Right renal pelvis (tissue), 4 donors: ENCODE measurements at regions not wholly inside any gene's neighbourhood (a gene's known extent, or its start where the extent isn't known, plus 50 kb on each side); places are given as distances from the start of the nearest gene placed in this dataset.
"Not testable (repeated sequence)": the region's sequence is repeated elsewhere in the genome, so short reads cannot be mapped to it uniquely, and the experiment has no call there.

Source experiments
- DNase-seq, 4 donors: peaks; one replicate each; pipeline ENCODE4 v3.0.0-alpha.2; 2013; ENCODE audit warnings: low read depth in 4 of 4, low spot score in 3 of 4, missing footprints in 1 of 4

- DNase-seq, result no peak
Measured at GRCh38 chr2:51918113-51918512, 886.2 kb upstream of the NRXN1 start.

GRCh38 chr2:51903728-51904127 lies 871.8 kb upstream of the NRXN1 start:
- DNase-seq, result no peak

DNA sequence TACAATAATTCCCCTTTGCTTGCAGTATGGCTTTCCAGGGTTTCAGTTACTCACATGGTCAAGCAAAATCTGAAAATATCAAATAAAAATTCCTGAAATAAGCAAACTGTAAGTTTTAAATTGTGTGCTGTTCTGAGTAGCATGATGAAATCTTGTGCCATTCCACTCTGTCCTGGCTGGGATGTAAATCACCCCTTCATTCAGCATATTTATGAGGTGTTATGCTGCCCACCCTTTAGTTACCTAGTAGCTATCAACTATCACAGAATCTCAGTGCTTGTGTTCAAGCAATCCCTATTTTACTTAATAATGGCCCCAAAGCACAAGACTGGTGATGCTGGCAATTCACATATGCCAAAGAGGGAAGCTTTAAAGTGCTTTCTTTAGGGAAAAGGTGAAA lies 867.7 kb upstream of the NRXN1 start:
- DNase-seq, result no peak

DNA sequence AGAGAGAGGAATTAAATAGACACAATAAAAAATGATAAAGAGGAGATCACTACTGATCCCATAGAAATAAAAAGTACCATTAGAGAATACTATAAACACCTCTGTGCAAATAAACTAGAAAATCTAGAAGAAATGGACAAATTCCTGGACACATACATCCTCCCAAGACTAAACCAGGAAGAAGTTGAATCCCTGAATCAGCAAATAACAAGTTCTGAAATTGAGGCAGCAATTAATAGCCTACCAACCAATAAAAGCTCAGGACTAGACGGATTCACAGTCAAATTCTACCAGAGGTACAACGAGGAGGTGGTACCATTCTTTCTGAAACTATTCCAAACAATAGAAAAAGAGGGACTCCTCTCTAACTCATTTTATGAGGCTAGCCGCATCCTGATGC lies 862.7 kb upstream of the NRXN1 start:
- DNase-seq, result not testable (repeated sequence)

- DNase-seq, result no peak
Measured at GRCh38 chr2:51888120-51888519, 856.2 kb upstream of the NRXN1 start.

GRCh38 chr2:51881673-51882072 lies 849.7 kb upstream of the NRXN1 start:
- DNase-seq, result no peak

DNA sequence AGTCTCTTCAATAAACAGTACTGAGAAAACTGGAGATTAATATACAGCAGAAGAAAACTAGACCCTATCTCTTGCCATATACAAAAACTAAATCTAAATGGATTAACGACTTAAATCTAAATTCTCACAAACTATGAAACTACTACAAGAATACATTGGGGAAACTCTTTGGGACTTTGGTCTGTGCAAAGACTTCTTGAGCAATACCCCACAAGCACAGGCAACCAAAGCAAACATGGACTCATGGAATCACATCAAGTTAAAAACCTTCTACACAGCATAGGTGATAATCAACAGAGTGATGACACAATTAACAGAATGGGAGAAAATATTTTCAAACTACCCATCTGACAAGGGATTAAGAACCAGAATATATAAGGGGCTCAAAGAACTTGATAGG lies 848.2 kb upstream of the NRXN1 start:
- no peak for DNase-seq

DNA sequence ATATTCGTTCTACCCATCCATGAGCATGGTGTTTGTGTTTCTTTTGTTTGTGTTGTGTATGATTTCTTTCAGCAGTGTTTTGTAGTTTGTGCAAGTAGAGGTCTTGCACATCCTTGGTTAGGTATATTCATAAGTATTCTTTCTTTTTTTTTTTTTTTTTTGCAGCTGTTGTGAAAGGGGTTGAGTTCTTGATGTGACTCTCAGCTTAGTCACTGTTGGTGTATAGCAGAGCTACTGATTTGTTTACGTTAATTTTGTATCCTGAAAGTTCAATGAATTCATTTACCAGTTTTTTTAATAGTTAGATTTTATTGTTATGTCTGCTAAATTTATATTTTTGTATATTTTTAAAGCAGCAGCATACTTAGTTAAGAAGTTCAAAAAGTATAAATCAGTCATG lies 834.4 kb upstream of the NRXN1 start:
- DNase-seq, result no peak

GRCh38 chr2:51859260-51859659 lies 827.3 kb upstream of the NRXN1 start:
- DNase-seq, result no peak

- DNase-seq, result no peak
Measured at GRCh38 chr2:51855683-51856082, 823.8 kb upstream of the NRXN1 start.

GRCh38 chr2:51846796-51847195 lies 814.9 kb upstream of the NRXN1 start:
- no peak for DNase-seq

DNA sequence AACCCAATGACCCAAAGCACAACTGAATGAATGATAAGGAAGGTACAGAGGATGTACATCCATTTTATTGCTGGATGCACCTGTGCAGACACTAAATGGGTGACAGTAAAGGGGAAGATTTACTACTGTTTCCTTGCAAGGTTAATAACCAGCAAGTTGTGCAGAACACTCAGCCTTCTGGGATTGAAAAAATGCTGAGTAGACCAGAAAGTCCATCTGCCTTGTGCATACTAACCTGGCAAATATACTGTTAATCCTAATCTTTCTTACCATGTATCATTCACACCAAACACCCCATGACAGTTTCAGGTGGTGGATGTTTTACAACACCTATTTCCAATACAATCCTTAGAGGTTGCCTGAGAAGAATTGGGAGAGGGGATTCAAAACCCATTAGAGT lies 814.1 kb upstream of the NRXN1 start:
- no peak for DNase-seq

DNA sequence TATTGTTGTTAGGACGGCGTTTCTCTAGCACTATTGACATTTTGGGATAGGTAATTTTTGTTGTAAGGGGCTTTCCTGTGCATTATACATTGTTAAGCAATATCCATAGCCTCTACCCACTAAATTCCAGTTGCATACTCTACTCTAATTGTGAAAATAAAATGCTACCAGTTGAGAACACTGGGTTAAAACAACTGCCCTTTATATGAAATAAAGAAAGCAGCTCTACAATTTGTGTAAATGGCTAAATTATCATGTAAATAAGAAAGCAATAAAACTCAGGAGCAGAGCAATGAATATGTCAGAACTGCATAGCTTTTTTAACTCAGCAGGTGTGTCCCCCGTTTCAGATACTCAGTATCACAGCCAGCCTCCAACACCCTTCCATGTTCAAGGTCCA lies 812.7 kb upstream of the NRXN1 start:
- DNase-seq, result no peak

GRCh38 chr2:51829477-51829876 lies 797.5 kb upstream of the NRXN1 start:
- DNase-seq, result no peak

- DNase-seq, result no peak
Measured at GRCh38 chr2:51825823-51826222, 793.9 kb upstream of the NRXN1 start.

DNA sequence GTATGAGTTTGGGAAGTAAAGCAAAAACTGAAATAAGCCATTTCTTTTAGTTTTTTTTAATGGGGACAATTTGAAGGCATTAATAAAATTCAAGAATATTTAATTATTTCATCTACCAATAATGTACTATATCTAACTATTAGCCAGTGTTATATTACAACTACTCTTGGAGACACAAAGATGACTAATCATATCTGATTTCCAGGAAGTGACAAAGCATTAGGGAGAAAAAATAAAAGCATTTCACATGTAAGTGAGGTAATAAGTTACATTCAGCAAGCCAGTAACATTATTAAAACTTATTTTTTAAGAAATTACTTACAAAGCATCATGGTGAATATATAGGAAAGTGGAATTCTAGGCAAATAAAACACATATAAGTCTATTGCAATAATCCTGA lies 781.3 kb upstream of the NRXN1 start:
- DNase-seq, result no peak

- no peak for DNase-seq
Measured at GRCh38 chr2:51812138-51812866, 780.4 kb upstream of the NRXN1 start.

GRCh38 chr2:51810197-51810596 lies 778.3 kb upstream of the NRXN1 start:
- no peak for DNase-seq

DNA sequence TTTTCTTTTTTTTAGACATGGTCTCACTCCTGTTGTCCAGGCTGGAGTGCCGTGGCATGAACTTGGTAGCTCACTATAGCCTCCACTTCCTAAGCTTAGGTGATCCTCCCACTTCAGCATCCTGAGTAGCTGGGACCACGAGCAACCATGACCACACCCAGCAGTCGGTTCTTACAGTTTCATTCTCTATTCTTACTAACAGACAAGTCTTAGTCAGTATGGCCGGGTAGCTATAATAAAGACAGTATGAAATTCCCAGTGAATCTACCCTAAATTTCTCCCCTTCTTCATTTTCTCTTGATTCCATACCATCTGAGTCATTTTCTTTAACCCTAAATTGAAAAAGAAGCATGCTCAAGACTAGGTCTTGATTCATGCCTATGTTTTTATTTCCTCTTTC lies 775.3 kb upstream of the NRXN1 start:
- DNase-seq, result no peak

DNA sequence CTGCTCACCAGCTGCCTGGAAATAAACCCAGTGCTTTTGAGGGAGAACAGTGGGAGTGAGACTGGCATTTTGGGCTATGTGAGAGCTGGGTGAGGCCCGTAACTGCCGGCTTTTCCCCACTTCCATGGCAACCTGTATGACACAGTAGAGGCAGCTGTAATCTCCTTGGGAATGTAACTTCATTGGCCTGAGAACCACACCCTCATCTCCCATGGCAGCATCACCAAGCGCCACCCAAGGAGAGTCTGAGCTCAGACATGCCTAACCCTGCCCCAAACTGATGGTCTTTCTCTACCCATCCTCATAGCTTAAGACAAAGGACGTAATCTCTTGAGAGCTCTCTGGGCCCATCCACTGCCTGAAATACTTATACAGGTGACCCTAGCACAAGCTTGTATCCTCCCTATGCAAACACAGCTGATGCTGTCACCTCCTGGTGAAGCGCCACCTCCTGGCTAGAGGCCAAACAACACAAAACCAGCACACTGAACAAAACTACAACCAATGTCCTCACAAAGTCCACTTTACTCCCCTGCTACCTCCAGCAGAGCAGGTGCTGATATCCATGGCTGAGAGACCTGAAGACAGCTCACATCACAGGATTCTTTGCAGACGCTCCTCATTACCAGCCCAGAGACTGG lies 763.4 kb upstream of the NRXN1 start:
- DNase-seq, result no peak

- DNase-seq, result no peak
Measured at GRCh38 chr2:51791496-51791895, 759.6 kb upstream of the NRXN1 start.

DNA sequence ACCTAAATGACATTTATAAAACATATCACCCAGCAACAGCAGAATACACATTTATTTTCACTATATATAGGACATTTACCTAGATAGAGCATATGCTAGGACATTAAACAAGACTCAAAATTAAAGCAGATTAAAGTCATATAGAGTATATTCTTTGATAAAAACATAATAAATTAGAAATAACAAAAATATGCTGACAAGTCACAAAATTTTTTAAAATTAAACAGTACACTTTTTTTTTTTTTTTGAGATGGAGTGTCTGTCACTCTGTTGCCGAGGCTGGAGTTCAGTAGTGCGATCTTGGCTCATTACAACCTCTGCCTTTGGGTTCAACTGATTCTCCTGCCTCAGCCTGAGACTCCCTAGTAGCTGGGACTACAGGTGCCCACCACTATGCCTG lies 758.9 kb upstream of the NRXN1 start:
- DNase-seq, result no peak

- no peak for DNase-seq
Measured at GRCh38 chr2:51789918-51790317, 758.0 kb upstream of the NRXN1 start.
